MV-4-11 (cell line): ENCODE measurements at regions not wholly inside any gene's neighbourhood (a gene's known extent, or its start where the extent isn't known, plus 50 kb on each side); places are given as distances from the start of the nearest gene placed in this dataset.

Experiments
- DNase-seq: peaks from one replicate; lab custom pipeline; 2025; lab: John Stamatoyannopoulos, UW

- no peak for DNase-seq
Measured at GRCh38 chr16:79267781-79268180, 332.8 kb downstream of the MAF start.

DNA sequence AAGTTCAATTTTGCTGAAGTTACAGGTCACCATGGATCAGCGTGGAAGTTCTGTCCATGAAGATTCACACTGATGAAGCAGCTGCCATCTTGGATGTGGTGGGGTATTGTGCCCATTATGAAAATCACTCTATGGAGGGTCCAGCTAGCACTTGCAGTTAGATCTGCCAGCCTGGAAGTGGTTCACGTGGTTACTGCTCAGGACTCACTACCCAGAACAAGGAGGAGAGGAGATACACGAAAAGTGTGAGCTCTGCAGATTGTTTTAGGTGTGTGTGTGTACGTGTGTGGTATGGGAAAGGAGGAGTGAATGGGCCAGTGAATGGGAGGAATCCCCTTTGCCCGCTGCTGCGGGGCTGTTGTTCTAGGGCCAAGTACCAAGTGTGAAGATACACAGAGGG is 333.4 kb downstream of the MAF start:
- no peak for DNase-seq

DNA sequence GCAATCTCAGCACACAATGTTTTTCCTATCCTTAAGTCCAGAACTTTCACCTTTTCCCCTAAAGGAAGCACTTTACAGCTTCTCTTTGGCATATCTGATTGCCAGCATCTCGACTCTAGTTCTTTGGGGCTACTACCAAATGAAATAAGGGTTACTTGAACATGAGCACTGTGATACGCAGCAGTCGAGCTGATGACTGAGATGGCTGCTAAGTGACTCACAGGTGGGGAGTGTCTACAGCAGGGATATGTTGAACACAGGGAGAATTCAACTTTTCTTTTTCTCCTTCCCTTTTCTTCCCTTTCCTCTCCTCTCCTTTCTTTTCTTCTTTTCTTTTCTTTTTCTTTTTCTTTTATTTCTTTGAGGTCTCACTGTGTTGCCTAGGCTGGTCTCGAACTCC is 334.8 kb downstream of the MAF start:
- no peak for DNase-seq

DNA sequence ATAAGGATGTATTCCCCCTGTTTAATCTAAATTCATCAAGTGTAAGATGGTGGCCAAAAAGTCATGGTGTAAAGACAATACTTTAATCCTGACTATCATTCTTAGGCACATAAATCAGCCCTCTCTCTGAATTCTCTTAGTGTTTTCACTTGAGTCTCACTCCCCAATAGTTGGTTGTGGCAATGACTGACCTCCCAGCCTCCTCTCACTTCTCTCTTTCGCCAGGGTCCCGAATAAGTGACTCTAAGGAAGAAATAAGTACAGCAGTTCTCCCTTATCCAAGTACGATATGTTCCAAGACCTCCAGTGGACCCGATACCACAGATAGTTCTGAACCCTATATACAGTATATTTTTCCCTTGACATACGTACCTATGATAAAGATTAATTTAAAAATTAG is 335.3 kb downstream of the MAF start:
- DNase-seq = peak; percentile 19

DNA sequence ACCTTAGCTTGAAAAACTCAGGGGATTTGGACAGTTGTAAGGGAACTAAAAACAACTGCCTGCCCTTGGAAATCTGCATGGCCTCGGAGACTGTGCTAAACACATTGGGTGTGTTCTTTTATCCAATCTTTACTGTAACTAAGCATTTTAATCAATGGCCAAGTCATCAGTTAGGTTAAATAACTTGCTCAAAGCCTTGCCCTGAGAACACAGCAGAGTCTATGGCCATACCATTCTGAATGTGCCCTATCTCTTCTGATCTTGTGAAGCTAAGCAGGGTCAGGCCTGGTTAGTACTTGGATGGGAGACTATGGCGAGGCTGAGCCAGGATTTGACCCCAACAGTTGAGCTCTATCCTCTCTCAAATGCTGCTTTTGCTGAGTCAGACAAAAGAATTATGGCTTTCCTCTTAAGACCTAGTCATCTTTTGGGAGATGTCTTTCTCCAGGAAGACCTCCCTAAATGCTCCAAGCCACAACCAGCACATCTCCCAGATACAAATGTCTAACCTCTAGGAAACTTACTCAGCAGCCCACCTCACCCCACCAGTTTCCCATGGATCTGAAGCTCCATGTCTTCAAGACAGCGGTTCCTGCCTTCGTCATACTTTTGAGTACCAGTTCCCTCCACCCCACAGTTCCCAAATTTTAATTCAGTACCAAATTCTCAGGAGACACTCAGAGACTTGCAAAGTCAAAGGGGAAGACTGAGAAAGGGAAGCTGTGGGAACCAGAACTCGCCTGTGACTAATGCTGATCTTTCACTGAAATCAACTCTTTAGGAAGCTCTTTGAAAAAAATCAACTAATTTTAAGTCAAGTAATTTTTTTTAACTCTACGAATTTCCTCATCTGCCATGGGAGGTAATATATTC is 336.1 kb downstream of the MAF start:
- peak; percentile 86 for DNase-seq

DNA sequence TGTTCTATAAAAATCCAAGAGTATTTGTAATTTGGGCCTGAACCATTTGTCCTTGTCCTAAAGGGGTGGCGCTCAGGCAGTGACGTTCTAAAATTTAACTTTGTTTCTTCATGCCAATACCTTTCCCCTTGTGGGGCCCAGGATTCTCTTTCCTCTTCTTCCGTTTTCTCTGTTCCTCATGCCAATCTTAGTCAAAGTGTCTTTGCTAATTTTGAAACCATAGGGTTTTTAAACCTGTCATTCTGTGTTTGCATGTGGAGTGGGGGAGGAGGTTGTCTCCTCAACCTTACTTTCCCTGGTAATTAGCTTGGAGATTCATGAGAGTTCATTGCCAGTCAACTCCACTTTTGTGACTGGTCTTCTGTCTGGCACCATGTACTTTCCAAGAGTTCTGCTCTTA is 337.1 kb downstream of the MAF start:
- DNase-seq = peak; percentile 73
